K562 (cell line): ENCODE measurements at regions not wholly inside any gene's neighbourhood (a gene's known extent, or its start where the extent isn't known, plus 50 kb on each side); places are given as distances from the start of the nearest gene placed in this dataset.

Experiments used
- CEBPB ChIP-seq: fragments of 450-650 bp; IDR thresholded peaks from 2 replicates; pipeline ENCODE4 v1.6.1; 2016; ENCODE audit warnings: missing genetic modification characterization, missing compliant biosample characterization
- CTCF ChIP-seq, 3 experiments: IDR thresholded peaks in 2 of 3; conservative IDR thresholded peaks in 1 of 3; 2 replicates each; pipeline ENCODE4 v1.5.1; 2011 to 2012; ENCODE audit warnings: low read length in 3 of 3, mild to moderate bottlenecking in 3 of 3, control low read depth in 2 of 3, improper control_type of control experiment in 1 of 3, inconsistent platforms in 1 of 3, low read depth in 1 of 3, mixed read lengths in 1 of 3, moderate library complexity in 1 of 3; ENCODE audit not compliant: insufficient read depth in 2 of 3
- FOXM1 ChIP-seq, 2 experiments: fragments of 450-650 bp in 1 of 2; sonication (generic) in 1 of 2; formaldehyde crosslinking in 1 of 2; IDR thresholded peaks; 2 replicates each; pipeline versions ENCODE4 v1.6.1 to v1.9.0; 2017 to 2022; ENCODE audit warnings: low read depth in 2 of 2, mild to moderate bottlenecking in 2 of 2, missing genetic modification reagents in 1 of 2, moderate library complexity in 1 of 2
- MAZ ChIP-seq, 2 experiments: fragments of 450-650 bp in 1 of 2; sonication (generic) in 1 of 2; formaldehyde crosslinking; IDR thresholded peaks in 1 of 2; conservative IDR thresholded peaks in 1 of 2; 2 replicates each; pipeline versions ENCODE4 v1.4.0 to v1.5.0; 2020; ENCODE audit warnings: mild to moderate bottlenecking in 1 of 2, missing genetic modification reagents in 1 of 2
- RAD21 ChIP-seq, 2 experiments: fragments of 250-450 bp in 1 of 2; fragments of 450-650 bp in 1 of 2; sonication (Bioruptor Pico) in 1 of 2; formaldehyde crosslinking in 1 of 2; IDR thresholded peaks in 1 of 2; conservative IDR thresholded peaks in 1 of 2; 2 replicates each; pipeline versions ENCODE4 v1.4.0 to v1.8.0; 2020 to 2022; ENCODE audit warnings: mild to moderate bottlenecking in 2 of 2, moderate library complexity in 1 of 2
- RB1 ChIP-seq: fragments of 450-650 bp; IDR thresholded peaks from 2 replicates; pipeline ENCODE4 v1.6.1; 2017; ENCODE audit warnings: low read depth, mild to moderate bottlenecking
- REST ChIP-seq, 2 experiments: fragments of 450-650 bp; formaldehyde crosslinking in 1 of 2; IDR thresholded peaks; 2 replicates each; pipeline versions ENCODE4 v1.4.0 to v1.6.1; 2014 to 2020; ENCODE audit warnings: mild to moderate bottlenecking in 2 of 2, borderline replicate concordance in 1 of 2, low read depth in 1 of 2
- TCF7L2 ChIP-seq: fragments of 150-350 bp; IDR thresholded peaks from 2 replicates; pipeline ENCODE4 v1.6.1; 2016; ENCODE audit warnings: low read depth, mild to moderate bottlenecking, low read length, moderate library complexity
- U2AF2 ChIP-seq: fragments of 200-400 bp; formaldehyde crosslinking; optimal IDR thresholded peaks from 2 replicates; pipeline ENCODE3; 2017; ENCODE audit warnings: low read depth, mild to moderate bottlenecking, low read length
- ZNF707 ChIP-seq: fragments of 250-450 bp; sonication (Bioruptor Pico); conservative IDR thresholded peaks from 2 replicates; pipeline ENCODE4 v1.8.0; 2022; ENCODE audit warnings: inconsistent platforms, mild to moderate bottlenecking, moderate library complexity
- TF ChIP-seq, protein P1 (sequence below): IDR thresholded peaks from 3 replicates; pipeline ENCODE4 v1.6.1; 2011; ENCODE audit warnings: borderline replicate concordance, mild to moderate bottlenecking; ENCODE audit not compliant: insufficient read length, insufficient read depth

- TF ChIP-seq CTCF (IDR thresholded peaks at IDR 0.05 in 2 of 3, conservative IDR thresholded peaks at IDR 0.05 in 1 of 3; ENCODE audit: insufficient read depth in 2 of 3, low read depth in 1 of 3, low read length in 3 of 3) = no peak
- no peak for TF ChIP-seq CEBPB
- TF ChIP-seq MAZ (CRISPR knock-in tag; conservative IDR thresholded peaks at IDR 0.05 in 1 of 2, IDR thresholded peaks at IDR 0.05 in 1 of 2) = no peak
- no peak for TF ChIP-seq RAD21 (CRISPR knock-in tag; conservative IDR thresholded peaks at IDR 0.05 in 1 of 2, IDR thresholded peaks at IDR 0.05 in 1 of 2)
- no peak for TF ChIP-seq FOXM1 (IDR thresholded peaks at IDR 0.05; ENCODE audit: low read depth)
- no peak for TF ChIP-seq FOXM1 (CRISPR knock-in tag; IDR thresholded peaks at IDR 0.05; ENCODE audit: low read depth)
- TF ChIP-seq RB1 = no peak
- TF ChIP-seq, protein P1, sequence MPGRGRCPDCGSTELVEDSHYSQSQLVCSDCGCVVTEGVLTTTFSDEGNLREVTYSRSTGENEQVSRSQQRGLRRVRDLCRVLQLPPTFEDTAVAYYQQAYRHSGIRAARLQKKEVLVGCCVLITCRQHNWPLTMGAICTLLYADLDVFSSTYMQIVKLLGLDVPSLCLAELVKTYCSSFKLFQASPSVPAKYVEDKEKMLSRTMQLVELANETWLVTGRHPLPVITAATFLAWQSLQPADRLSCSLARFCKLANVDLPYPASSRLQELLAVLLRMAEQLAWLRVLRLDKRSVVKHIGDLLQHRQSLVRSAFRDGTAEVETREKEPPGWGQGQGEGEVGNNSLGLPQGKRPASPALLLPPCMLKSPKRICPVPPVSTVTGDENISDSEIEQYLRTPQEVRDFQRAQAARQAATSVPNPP = no peak
- no peak for TF ChIP-seq U2AF2
- no peak for TF ChIP-seq ZNF707 (CRISPR knock-in tag)
- no peak for TF ChIP-seq REST (IDR thresholded peaks at IDR 0.05; ENCODE audit: borderline replicate concordance)
- TF ChIP-seq REST (CRISPR knock-in tag; IDR thresholded peaks at IDR 0.05; ENCODE audit: low read depth) = no peak
- no peak for TF ChIP-seq TCF7L2
Measured at GRCh38 chr6:11469684-11470083, 67.9 kb upstream of the TMEM170B start.
